GM12864 (cell line): ENCODE measurements at regions not wholly inside any gene's neighbourhood (a gene's known extent, or its start where the extent isn't known, plus 50 kb on each side); places are given as distances from the start of the nearest gene placed in this dataset.

ENCODE experiments used
- DNase-seq: peaks from one replicate; pipeline ENCODE4 v3.0.0-alpha.2; 2011; ENCODE audit warnings: low read depth
- H3K4me3 ChIP-seq: 2 replicates; pipeline ENCODE4 v1.5.1; 2011; ENCODE audit warnings: mild to moderate bottlenecking, low read depth, low read length, control low read depth
- TF ChIP-seq, protein P1 (sequence below): IDR thresholded peaks from 2 replicates; pipeline ENCODE4 v1.5.1; 2011; ENCODE audit warnings: low read depth, mild to moderate bottlenecking, moderate library complexity, low read length, control low read depth, inconsistent platforms; ENCODE audit errors: missing control alignments

DNA sequence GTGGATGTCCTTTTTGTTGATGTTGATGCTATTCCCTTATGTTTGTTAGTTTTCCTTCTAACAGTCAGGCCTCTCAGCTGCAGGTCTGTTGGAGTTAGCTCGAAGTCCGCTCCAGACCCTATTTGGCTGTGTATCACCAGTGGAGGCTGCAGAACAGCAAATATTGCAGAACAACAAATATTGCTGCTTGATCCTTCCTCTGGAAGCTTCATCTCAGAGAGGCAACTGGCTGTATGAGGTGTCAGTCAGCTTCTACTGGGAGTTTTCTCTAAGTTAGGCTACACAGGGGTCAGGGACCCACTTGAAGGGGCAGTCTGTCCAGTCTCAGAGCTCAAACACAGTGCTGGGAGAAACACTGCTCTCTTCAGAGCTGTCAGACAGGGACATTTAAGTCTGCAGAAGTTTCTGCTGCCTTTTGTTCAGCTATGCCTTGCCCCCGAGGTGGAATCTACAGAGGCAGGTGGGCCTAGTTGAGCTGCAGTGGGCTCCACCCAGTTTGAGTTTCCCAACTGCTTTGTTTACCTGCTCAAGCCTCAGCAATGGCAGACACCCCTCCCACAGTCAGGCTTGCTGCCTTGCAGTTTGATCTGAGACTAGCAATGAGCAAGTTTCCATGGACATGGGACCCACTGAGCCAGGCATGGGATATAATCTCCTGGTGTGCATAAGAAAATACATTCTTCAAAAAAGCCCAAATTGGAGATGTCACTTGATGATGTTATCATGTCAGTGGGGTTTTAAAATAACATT, 99.5 kb downstream of the KDM5D start:
- no peak overlapping the region for H3K4me3 ChIP-seq
- TF ChIP-seq, protein P1, sequence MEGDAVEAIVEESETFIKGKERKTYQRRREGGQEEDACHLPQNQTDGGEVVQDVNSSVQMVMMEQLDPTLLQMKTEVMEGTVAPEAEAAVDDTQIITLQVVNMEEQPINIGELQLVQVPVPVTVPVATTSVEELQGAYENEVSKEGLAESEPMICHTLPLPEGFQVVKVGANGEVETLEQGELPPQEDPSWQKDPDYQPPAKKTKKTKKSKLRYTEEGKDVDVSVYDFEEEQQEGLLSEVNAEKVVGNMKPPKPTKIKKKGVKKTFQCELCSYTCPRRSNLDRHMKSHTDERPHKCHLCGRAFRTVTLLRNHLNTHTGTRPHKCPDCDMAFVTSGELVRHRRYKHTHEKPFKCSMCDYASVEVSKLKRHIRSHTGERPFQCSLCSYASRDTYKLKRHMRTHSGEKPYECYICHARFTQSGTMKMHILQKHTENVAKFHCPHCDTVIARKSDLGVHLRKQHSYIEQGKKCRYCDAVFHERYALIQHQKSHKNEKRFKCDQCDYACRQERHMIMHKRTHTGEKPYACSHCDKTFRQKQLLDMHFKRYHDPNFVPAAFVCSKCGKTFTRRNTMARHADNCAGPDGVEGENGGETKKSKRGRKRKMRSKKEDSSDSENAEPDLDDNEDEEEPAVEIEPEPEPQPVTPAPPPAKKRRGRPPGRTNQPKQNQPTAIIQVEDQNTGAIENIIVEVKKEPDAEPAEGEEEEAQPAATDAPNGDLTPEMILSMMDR: no peak
- DNase-seq: no peak

DNA sequence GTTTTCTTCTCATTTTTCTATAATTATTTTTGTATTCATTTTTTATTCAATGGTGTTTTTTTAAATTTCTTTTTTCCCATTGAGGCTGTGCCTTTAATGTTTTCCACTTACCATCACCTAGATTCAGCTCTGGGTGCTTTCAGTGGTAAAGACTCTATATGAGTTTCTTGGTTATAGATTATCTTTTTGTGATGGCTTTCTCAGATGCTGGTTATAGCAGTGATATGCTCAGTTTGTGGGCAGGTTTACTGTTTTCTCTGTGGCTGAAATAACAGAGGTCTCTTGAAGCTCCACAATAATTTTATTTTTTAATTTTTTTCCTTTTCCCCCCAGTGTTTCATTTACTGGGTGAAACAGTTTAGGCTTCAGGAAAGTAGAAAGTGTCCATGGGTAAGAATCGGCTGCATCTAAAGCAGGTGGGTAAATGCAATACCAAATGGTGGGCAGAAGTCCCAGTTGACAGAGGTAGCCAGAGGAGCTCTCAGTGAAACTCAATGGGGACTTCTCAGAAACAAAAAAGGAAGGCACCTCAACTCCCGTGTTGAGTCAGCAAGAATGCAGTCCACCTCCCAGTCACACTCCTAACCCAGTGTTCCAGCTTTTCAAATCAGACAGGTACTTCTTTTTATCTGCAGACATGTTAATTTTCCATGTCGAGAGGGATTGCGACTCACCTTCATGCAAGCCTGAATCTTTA, 106.7 kb downstream of the KDM5D start:
- TF ChIP-seq, protein P1: no peak
- no peak for DNase-seq
- no peak overlapping the region for H3K4me3 ChIP-seq

DNA sequence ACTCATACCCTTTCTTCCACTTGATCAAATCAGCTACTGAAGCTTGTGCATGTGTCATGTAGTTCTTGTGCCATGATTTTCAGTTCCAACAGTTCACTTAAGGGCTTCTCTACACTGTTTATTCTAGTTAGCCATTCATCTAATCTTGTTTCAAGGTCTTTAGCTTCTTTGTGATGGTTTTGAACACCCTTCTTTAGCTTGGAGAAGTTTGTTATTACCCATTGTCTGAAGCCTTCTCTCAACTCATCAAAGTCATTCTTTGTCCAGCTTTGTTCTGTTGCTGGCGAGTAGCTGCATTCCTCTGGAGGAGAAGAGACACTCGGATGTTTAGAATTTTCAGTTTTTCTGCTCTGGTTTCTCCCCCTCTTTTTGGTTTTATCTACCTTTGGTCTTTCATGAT, 115.6 kb downstream of the KDM5D start:
- no peak for DNase-seq
- TF ChIP-seq, protein P1: no peak
- no peak overlapping the region for H3K4me3 ChIP-seq

DNA sequence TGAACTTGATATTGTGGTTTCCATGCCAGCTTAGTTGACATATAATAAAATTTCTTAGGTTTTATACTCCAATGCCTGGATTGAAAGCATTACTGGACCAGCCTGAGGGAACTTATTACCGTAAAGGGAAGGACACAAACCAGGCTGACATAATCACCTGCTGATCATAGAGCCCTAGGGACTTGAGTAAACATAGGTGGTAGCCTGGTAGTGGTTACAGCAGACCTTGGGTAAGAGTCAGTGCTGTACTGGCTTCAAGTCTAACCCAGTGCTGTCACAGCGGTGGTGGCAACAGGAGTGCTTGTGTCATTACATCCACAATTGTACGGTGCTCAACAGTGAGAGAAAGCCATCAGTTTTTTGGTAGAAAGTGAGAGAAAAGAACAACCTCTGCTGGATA, 122.1 kb downstream of the KDM5D start:
- TF ChIP-seq, protein P1: no peak
- H3K4me3 ChIP-seq: no peak overlapping the region
- no peak for DNase-seq

DNA sequence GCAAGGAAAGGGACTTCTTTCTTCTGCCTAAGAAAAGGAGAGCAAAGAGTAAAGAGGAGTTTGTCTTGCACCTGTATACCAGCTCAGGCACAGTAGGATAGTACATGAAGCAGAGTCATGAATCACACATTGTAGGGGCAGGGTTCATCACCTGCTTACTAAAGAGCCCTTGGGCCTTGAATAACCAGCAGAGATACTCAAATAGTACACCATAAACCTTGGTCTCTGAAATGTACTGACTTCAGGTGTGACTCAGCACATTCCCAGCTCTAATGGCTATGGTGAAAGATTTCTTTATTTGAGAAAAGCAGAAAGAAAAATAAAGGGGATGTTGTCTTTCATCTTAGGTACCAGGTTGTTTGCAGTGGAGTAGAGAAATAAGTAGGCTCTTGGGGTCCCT, 122.8 kb downstream of the KDM5D start:
- no peak for DNase-seq
- H3K4me3 ChIP-seq: no peak overlapping the region
- TF ChIP-seq, protein P1: no peak

DNA sequence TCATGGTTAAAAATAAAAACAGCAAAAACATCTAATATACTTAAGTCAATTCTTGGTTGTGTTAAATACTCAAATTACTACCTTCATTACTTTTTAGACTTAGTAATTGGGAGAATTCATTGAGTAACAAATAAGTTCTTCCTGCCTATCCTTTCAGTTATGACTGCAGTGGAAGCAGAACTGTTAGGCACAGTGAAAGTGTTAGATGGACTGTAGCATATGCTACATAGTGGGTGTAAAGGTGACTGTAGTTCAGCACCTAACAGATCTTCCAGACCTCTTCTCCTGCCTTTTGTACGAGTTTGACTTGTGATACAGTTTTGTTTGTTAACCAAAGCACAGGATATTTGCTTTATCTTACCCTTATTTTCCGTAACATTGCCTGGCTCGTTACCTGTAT, 143.4 kb downstream of the KDM5D start:
- no peak overlapping the region for H3K4me3 ChIP-seq
- TF ChIP-seq, protein P1: no peak
- DNase-seq: no peak
